GM21423 (cell line): ENCODE measurements at regions not wholly inside any gene's neighbourhood (a gene's known extent, or its start where the extent isn't known, plus 50 kb on each side); places are given as distances from the start of the nearest gene placed in this dataset.
"Not testable (repeated sequence)": the region's sequence is repeated elsewhere in the genome, so short reads cannot be mapped to it uniquely, and the experiment has no call there.

Source experiments
- ATAC-seq: cut with Tn5 transposase; IDR thresholded peaks from one replicate; pipeline ENCODE4 v1.9.1; 2021; ENCODE audit warnings: mild to moderate bottlenecking, moderate library complexity; ENCODE audit not compliant: unreplicated experiment

GRCh38 chr9:78938821-78939220 lies 632.9 kb upstream of the TLE4 start:
- ATAC-seq: no peak

- no peak for ATAC-seq
These were observed 632.3 kb upstream of the TLE4 start for GRCh38 chr9:78939311-78940065.

GRCh38 chr9:78940121-78940855 lies 631.5 kb upstream of the TLE4 start:
- ATAC-seq: no peak

DNA sequence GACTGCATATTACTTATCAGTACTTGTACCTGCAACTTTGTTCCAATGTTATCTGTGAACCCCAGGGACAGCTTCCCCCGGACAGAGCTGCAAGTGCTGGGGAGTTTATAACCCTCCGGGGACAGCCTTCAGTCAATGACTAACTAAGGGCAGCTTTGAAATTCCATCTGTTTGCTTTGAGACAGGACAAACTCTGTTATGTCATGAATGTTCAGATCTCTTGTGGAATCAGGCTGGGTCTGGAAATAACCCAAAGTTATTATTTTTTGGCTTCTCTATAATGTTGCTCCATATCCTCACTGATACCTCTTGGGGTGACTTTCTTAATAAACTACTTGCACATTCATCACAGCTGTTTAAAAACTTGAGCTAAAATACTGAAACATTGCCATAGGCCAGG lies 617.5 kb upstream of the TLE4 start:
- no peak for ATAC-seq

- no peak for ATAC-seq
These were observed 612.9 kb upstream of the TLE4 start for GRCh38 chr9:78958892-78959291.

DNA sequence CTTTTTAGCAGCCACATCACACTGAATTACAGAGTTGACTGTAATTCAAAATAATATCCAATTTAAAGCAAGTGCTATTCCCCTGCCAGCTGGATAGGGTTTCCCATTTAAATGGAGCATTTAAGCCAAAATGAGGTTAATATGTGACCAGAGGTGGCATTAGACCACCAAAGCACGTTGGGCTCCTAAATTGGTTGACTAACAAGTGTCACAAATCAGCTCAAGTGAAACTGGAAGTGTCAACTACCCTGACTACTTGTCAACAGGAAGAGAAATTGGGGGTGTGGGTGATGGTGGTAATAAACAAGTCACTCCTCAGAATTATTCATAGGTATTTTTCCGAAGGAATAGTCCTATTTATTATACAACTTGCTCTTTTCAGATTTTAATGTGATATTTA lies 609.6 kb upstream of the TLE4 start:
- no peak for ATAC-seq

DNA sequence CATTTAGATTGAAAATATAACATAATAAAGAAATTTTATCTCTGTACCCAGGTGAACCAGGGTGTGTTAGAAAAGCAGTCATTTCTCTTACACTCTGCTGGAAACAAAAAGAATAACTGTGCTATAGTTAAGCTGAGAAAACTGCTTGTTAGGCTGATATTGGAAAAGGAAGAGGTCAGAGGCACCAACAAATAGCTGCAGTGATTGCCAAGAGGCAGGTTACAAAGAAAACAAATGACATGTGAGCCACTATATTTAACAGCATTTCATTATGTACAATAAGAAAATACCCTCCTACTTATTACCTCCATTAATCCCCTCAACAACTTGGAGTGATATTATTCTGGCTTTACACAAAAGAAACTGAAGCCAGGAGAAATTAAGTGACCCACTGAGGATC lies 607.9 kb upstream of the TLE4 start:
- no peak for ATAC-seq

GRCh38 chr9:78967596-78968217 lies 604.1 kb upstream of the TLE4 start:
- no peak for ATAC-seq

GRCh38 chr9:78970375-78970774 lies 601.4 kb upstream of the TLE4 start:
- ATAC-seq: no peak

GRCh38 chr9:78971540-78971939 lies 600.2 kb upstream of the TLE4 start:
- ATAC-seq: no peak

- no peak for ATAC-seq
These were observed 599.3 kb upstream of the TLE4 start for GRCh38 chr9:78972303-78972999.

DNA sequence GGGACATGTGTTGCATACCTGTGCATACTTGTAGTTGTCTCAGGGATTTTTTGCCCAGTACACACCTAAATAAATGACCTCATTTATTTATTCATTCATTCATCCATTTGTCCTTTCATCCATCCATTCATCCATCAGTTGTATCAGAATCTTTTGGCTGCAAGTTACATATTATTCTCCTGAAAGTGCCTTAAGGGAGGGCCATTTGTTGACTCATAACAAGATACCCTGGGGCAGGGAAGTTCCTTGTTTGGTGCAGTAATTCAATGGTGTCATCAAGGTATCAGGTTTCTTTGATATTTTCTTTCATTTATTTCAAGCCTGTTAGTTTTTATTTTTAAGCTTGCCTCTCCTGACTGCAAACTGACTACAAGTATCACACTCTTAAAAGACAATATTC lies 597.9 kb upstream of the TLE4 start:
- no peak for ATAC-seq

DNA sequence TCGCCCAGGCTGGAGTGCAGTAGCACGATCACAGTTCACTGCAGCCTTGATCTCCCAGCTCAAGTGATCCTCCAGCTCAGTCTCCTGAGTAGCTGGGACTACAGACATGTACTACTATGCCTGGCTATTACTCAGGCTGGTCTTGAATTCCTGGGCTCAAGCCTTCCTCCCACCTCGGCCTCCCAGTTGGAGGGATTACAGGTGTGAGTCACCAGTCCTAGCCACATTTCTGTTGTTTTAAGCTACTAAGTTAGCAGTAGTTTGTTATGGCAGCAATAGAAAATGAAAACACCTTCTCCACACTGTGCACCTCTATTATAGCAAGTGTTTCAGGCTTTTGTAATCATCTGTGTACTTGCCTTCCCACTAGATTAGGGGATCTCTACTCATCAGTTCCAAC lies 588.9 kb upstream of the TLE4 start:
- ATAC-seq: no peak

- no peak for ATAC-seq
These were observed 586.6 kb upstream of the TLE4 start for GRCh38 chr9:78985084-78985738.

- ATAC-seq: no peak
These were observed 585.3 kb upstream of the TLE4 start for GRCh38 chr9:78986446-78986845.

- ATAC-seq: no peak
These were observed 582.6 kb upstream of the TLE4 start for GRCh38 chr9:78989031-78989658.

GRCh38 chr9:78994471-78994870 lies 577.3 kb upstream of the TLE4 start:
- no peak for ATAC-seq

DNA sequence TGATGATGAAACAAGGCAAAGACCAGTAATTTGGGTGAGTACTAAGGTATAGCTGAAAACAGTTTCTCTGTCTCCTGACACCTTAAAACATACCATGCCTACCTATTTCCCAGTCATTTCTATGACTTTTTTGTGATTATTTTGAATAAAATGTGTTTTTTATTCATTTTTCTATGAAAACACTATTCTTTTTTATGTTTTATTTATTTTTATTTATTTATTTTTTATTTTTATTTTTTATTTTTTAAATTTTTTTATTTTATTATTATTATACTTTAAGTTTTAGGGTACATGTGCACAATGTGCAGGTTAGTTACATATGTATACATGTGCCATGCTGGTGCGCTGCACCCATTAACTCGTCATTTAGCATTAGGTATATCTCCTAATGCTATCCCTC lies 576.8 kb upstream of the TLE4 start:
- ATAC-seq: not testable (repeated sequence)

DNA sequence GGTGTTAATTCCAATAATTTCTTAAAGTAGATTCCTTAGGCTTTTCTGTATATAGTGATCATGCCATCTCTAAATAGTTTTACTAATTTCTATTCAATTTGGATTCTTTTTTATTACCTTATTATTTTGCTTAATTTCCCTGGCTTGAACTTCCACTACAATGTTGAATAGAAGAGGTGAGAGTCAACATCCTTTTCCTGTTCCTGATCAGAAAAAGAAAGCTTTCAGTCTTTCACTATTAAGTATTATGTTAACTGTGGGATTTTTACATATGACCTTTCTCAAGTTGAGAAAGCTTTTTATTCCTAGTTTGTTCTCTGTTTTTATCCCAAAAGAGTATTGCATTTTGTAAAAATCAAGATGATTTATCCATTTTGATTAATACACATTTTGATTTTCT lies 574.5 kb upstream of the TLE4 start:
- no peak for ATAC-seq

DNA sequence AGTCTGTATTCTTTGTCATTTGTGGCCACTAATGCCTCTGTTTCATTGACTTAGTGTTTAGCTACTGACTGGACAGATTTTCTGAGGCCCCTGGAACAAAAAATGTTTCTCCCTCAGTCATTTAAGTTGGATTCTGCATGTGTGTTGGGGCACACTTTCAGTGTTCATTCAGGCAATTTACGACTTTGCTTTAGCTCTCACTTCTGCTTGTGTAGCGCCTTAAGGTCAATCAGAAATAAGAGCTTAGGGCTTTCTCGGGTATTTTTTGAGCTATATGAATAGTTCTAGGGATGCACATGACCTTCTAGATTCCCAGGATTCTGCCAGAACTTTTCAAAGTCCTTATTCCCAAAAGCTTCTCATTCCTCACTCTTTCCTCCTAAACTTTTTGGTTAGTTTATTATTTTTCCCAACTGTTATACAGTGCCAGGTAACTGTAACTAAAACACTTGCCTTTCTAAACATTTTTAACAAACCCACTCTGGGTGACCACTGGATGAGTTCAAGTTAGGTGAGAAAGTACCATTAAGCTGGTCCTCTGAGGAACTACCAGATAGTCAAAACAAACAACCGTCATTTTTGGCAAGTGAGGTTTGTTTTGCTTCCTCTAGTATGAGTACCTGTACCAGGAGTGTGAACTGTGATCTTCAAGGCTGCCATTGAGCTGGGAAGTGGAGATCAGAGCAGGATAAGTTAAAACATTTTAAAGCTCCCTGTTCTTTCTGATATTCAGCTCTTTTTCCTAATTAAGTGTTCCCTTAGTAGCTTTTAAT lies 571.3 kb upstream of the TLE4 start:
- no peak for ATAC-seq
